B cell (primary cell): ENCODE measurements at regions not wholly inside any gene's neighbourhood (a gene's known extent, or its start where the extent isn't known, plus 50 kb on each side); places are given as distances from the start of the nearest gene placed in this dataset.

Experiments
- CTCF ChIP-seq: fragments of 200-600 bp; IDR thresholded peaks from one replicate; pipeline ENCODE4 v1.8.0; 2022; ENCODE audit warnings: antibody characterized with exemption, mild to moderate bottlenecking
- EZH2 ChIP-seq: IDR thresholded peaks from 2 replicates; pipeline ENCODE4 v1.6.1; 2012; ENCODE audit warnings: borderline replicate concordance, low read depth, mild to moderate bottlenecking, moderate library complexity, low read length; ENCODE audit not compliant: insufficient read depth, poor library complexity, severe bottlenecking

GRCh38 chr4:116537828-116538227, 547.5 kb downstream of the TRAM1L1 start:
- TF ChIP-seq EZH2 (no peak), CTCF (no peak)
